ENCODE measurements at regions not wholly inside any gene's neighbourhood (a gene's known extent, or its start where the extent isn't known, plus 50 kb on each side); places are given as distances from the start of the nearest gene placed in this dataset.

- Mint-ChIP-seq H3K4me1 (no peaks in the 10 kb centered on the region), H3K27me3 (no peaks in the 10 kb centered on the region), H3K4me3 (no peak overlapping the region), H3K27ac (no peak overlapping the region), H3K9me3 (no peaks in the 10 kb centered on the region), H3K36me3 (ENCODE audit: low read depth) (no peaks in the 10 kb centered on the region)
- ChIA-PET CTCF (interaction anchor here (0.6 kb wide), 1 partner anchor 728 kb away, joined by 5 read pairs; no protein-coding TSS in a partner anchor), POLR2A (no interaction called here)
- no peak for DNase-seq
Measured at GRCh38 chr2:107013884-107014283, 127.9 kb upstream of the ST6GAL2 start.

GRCh38 chr2:107018366-107018765, 132.4 kb upstream of the ST6GAL2 start:
- CTCF ChIA-PET = no interaction called here
- Mint-ChIP-seq H3K9me3 (no peaks in the 10 kb centered on the region), H3K27me3 (no peaks in the 10 kb centered on the region), H3K27ac (no peak overlapping the region), H3K4me3 (no peak overlapping the region), H3K36me3 (ENCODE audit: low read depth) (no peaks in the 10 kb centered on the region), H3K4me1 (no peaks in the 10 kb centered on the region)
- POLR2A ChIA-PET = no interaction called here
- DNase-seq = no peak

- Mint-ChIP-seq H3K36me3 (ENCODE audit: low read depth) (no peaks in the 10 kb centered on the region), H3K4me1 (no peaks in the 10 kb centered on the region), H3K27ac (no peak overlapping the region), H3K4me3 (no peak overlapping the region), H3K9me3 (peaks cover 3% of the 10 kb centered on the region), H3K27me3 (no peaks in the 10 kb centered on the region)
- DNase-seq = no peak
- POLR2A ChIA-PET = no interaction called here
- CTCF ChIA-PET = no interaction called here
Measured at GRCh38 chr2:107020392-107020791, 134.4 kb upstream of the ST6GAL2 start.

GRCh38 chr2:107024269-107024668, 138.3 kb upstream of the ST6GAL2 start:
- POLR2A ChIA-PET = no interaction called here
- H3K27ac Mint-ChIP-seq = no peak overlapping the region
- CTCF ChIA-PET = no interaction called here
- no peak for DNase-seq
- H3K4me1 Mint-ChIP-seq = no peaks in the 10 kb centered on the region
- no peaks in the 10 kb centered on the region for H3K36me3 Mint-ChIP-seq (ENCODE audit: low read depth)
- H3K9me3 Mint-ChIP-seq = peaks cover 9% of the 10 kb centered on the region
- no peaks in the 10 kb centered on the region for H3K27me3 Mint-ChIP-seq
- no peak overlapping the region for H3K4me3 Mint-ChIP-seq

GRCh38 chr2:107025291-107025857, 139.4 kb upstream of the ST6GAL2 start:
- no peaks in the 10 kb centered on the region for H3K4me1 Mint-ChIP-seq
- ChIA-PET CTCF (no interaction called here), POLR2A (no interaction called here)
- no peaks in the 10 kb centered on the region for H3K27me3 Mint-ChIP-seq
- peaks cover 9% of the 10 kb centered on the region for H3K9me3 Mint-ChIP-seq
- H3K36me3 Mint-ChIP-seq (ENCODE audit: low read depth) = no peaks in the 10 kb centered on the region
- H3K27ac Mint-ChIP-seq = no peak overlapping the region
- no peak overlapping the region for H3K4me3 Mint-ChIP-seq
- no peak for DNase-seq

- peaks cover 9% of the 10 kb centered on the region for H3K9me3 Mint-ChIP-seq
- H3K36me3 Mint-ChIP-seq (ENCODE audit: low read depth) = no peaks in the 10 kb centered on the region
- no peak overlapping the region for H3K27ac Mint-ChIP-seq
- no peaks in the 10 kb centered on the region for H3K27me3 Mint-ChIP-seq
- ChIA-PET POLR2A (no interaction called here), CTCF (no interaction called here)
- H3K4me1 Mint-ChIP-seq = no peaks in the 10 kb centered on the region
- DNase-seq = no peak
- H3K4me3 Mint-ChIP-seq = no peak overlapping the region
Measured at GRCh38 chr2:107025869-107026380, 140.0 kb upstream of the ST6GAL2 start.

GRCh38 chr2:107027205-107027604, 141.2 kb upstream of the ST6GAL2 start:
- ChIA-PET CTCF (no interaction called here), POLR2A (no interaction called here)
- Mint-ChIP-seq H3K4me1 (no peaks in the 10 kb centered on the region), H3K27ac (no peak overlapping the region), H3K27me3 (no peaks in the 10 kb centered on the region), H3K4me3 (no peak overlapping the region), H3K36me3 (ENCODE audit: low read depth) (no peaks in the 10 kb centered on the region), H3K9me3 (peaks cover 9% of the 10 kb centered on the region)
- DNase-seq = no peak

GRCh38 chr2:107027810-107028209, 141.8 kb upstream of the ST6GAL2 start:
- ChIA-PET POLR2A (no interaction called here), CTCF (no interaction called here)
- Mint-ChIP-seq H3K27me3 (no peaks in the 10 kb centered on the region), H3K4me3 (no peak overlapping the region), H3K4me1 (no peaks in the 10 kb centered on the region), H3K9me3 (peaks cover 9% of the 10 kb centered on the region), H3K36me3 (ENCODE audit: low read depth) (no peaks in the 10 kb centered on the region), H3K27ac (no peak overlapping the region)
- DNase-seq = no peak

GRCh38 chr2:107028661-107029060, 142.7 kb upstream of the ST6GAL2 start:
- CTCF ChIA-PET = no interaction called here
- no peak for DNase-seq
- POLR2A ChIA-PET = no interaction called here
- H3K36me3 Mint-ChIP-seq (ENCODE audit: low read depth) = no peaks in the 10 kb centered on the region
- no peaks in the 10 kb centered on the region for H3K4me1 Mint-ChIP-seq
- no peaks in the 10 kb centered on the region for H3K27me3 Mint-ChIP-seq
- H3K4me3 Mint-ChIP-seq = no peak overlapping the region
- no peak overlapping the region for H3K27ac Mint-ChIP-seq
- peaks cover 9% of the 10 kb centered on the region for H3K9me3 Mint-ChIP-seq

GRCh38 chr2:107036293-107036692, 150.3 kb upstream of the ST6GAL2 start:
- Mint-ChIP-seq H3K4me3 (no peak overlapping the region), H3K36me3 (ENCODE audit: low read depth) (no peaks in the 10 kb centered on the region), H3K27ac (no peak overlapping the region), H3K4me1 (no peaks in the 10 kb centered on the region), H3K9me3 (peaks cover 4% of the 10 kb centered on the region), H3K27me3 (no peaks in the 10 kb centered on the region)
- ChIA-PET POLR2A (no interaction called here), CTCF (no interaction called here)
- no peak for DNase-seq

GRCh38 chr2:107062173-107062572, 176.2 kb upstream of the ST6GAL2 start:
- Mint-ChIP-seq H3K27ac (no peak overlapping the region), H3K4me1 (no peaks in the 10 kb centered on the region), H3K9me3 (peaks cover 3% of the 10 kb centered on the region), H3K27me3 (no peaks in the 10 kb centered on the region), H3K36me3 (ENCODE audit: low read depth) (no peaks in the 10 kb centered on the region), H3K4me3 (no peak overlapping the region)
- ChIA-PET POLR2A (no interaction called here), CTCF (no interaction called here)
- DNase-seq = no peak

- Mint-ChIP-seq H3K9me3 (peaks cover 3% of the 10 kb centered on the region), H3K4me1 (no peaks in the 10 kb centered on the region), H3K36me3 (ENCODE audit: low read depth) (no peaks in the 10 kb centered on the region), H3K27ac (no peak overlapping the region), H3K4me3 (no peak overlapping the region), H3K27me3 (no peaks in the 10 kb centered on the region)
- POLR2A ChIA-PET = no interaction called here
- no peak for DNase-seq
- CTCF ChIA-PET = no interaction called here
Measured at GRCh38 chr2:107062599-107063220, 176.7 kb upstream of the ST6GAL2 start.

GRCh38 chr2:107063228-107063627, 177.3 kb upstream of the ST6GAL2 start:
- DNase-seq = no peak
- Mint-ChIP-seq H3K36me3 (ENCODE audit: low read depth) (no peaks in the 10 kb centered on the region), H3K9me3 (peaks cover 3% of the 10 kb centered on the region), H3K27ac (no peak overlapping the region), H3K4me3 (no peak overlapping the region), H3K4me1 (no peaks in the 10 kb centered on the region), H3K27me3 (no peaks in the 10 kb centered on the region)
- POLR2A ChIA-PET = no interaction called here
- CTCF ChIA-PET = no interaction called here

GRCh38 chr2:107064750-107065149, 178.8 kb upstream of the ST6GAL2 start:
- ChIA-PET POLR2A (no interaction called here), CTCF (no interaction called here)
- H3K4me3 Mint-ChIP-seq = no peak overlapping the region
- no peaks in the 10 kb centered on the region for H3K36me3 Mint-ChIP-seq (ENCODE audit: low read depth)
- DNase-seq = no peak
- H3K27me3 Mint-ChIP-seq = no peaks in the 10 kb centered on the region
- H3K27ac Mint-ChIP-seq = no peak overlapping the region
- no peaks in the 10 kb centered on the region for H3K4me1 Mint-ChIP-seq
- H3K9me3 Mint-ChIP-seq = peaks cover 3% of the 10 kb centered on the region

All from activated CD4-positive, alpha-beta memory T cell treated with anti-CD3 and anti-CD28 coated beads, Interleukin-2, amount 10 ng/mL, durations not matched to agents 7 days and 5 days (primary cell).